Lung (tissue), 11 donors: ENCODE measurements at regions not wholly inside any gene's neighbourhood (a gene's known extent, or its start where the extent isn't known, plus 50 kb on each side); places are given as distances from the start of the nearest gene placed in this dataset.
A peak's percentile ranks its signal among the peaks of the same experiment; 100 is the strongest.

Experiments
- ATAC-seq: fragments of 200-7000 bp; cut with Tn5 transposase; one replicate; pipeline ENCODE4 v1.9.1; 2020; ENCODE audit warnings: moderate number of reproducible peaks; ENCODE audit not compliant: insufficient read depth, low FRiP score
- DNase-seq, 3 donors: peaks; one replicate each; pipeline ENCODE4 v3.0.0-alpha.2; 2013 to 2017
- H3K27ac ChIP-seq, 2 donors: one replicate each; pipeline ENCODE4 v1.5.1; 2013; ENCODE audit warnings: mild to moderate bottlenecking in 2 of 2, moderate library complexity in 2 of 2, control low read depth in 1 of 2, inconsistent platforms in 1 of 2, low read depth in 1 of 2, low read length in 1 of 2
- H3K27me3 ChIP-seq, 3 donors: one replicate each; pipeline ENCODE4 v1.5.1; 2013; ENCODE audit warnings: low read length in 2 of 3; ENCODE audit not compliant: control insufficient read depth in 3 of 3, insufficient read depth in 3 of 3
- H3K36me3 ChIP-seq, 4 donors: one replicate each; pipeline ENCODE4 v1.5.1; 2013; ENCODE audit warnings: low read length in 4 of 4, mild to moderate bottlenecking in 1 of 4, moderate library complexity in 1 of 4; ENCODE audit not compliant: control insufficient read depth in 4 of 4, insufficient read depth in 4 of 4
- H3K4me1 ChIP-seq, 5 donors: one replicate each; pipeline ENCODE4 v1.5.1; 2013; ENCODE audit warnings: low read length in 5 of 5, mild to moderate bottlenecking in 2 of 5, moderate library complexity in 1 of 5; ENCODE audit not compliant: control insufficient read depth in 5 of 5, insufficient read depth in 5 of 5
- H3K4me3 ChIP-seq: one replicate; pipeline ENCODE4 v1.5.1; 2013; ENCODE audit warnings: mild to moderate bottlenecking, control low read depth, moderate library complexity
- H3K9ac ChIP-seq, 2 donors: one replicate each; pipeline ENCODE4 v1.5.1; 2013; ENCODE audit warnings: low read length in 2 of 2, control low read depth in 1 of 2; ENCODE audit not compliant: insufficient read depth in 1 of 2
- H3K9me3 ChIP-seq, 4 donors: one replicate each; pipeline ENCODE4 v1.5.1; 2013; ENCODE audit warnings: low read length in 3 of 4, mild to moderate bottlenecking in 1 of 4, moderate library complexity in 1 of 4; ENCODE audit not compliant: control insufficient read depth in 4 of 4, insufficient read depth in 3 of 4
- WGBS, 2 donors: extraction: QIAGEN DNeasy Blood & Tissue Kit; methylation state at CpG; one replicate each; pipeline ENCODE4 v1.1.7; 2013; 5-methylcytosine and 5-hydroxymethylcytosine counted together
- TF ChIP-seq, protein P1 (sequence below): IDR thresholded peaks from 2 replicates; pipeline ENCODE4 v1.5.1; 2012; ENCODE audit warnings: mild to moderate bottlenecking; ENCODE audit errors: control extremely low read depth, extremely low read depth
- donor health status: control.
- donor health status: control.
- donor health status: Bipolar disorder and iron deficiency.
- donor health status: healthy.
- donor health status: DM: yes; HTN: yes; CAD: no.

DNA sequence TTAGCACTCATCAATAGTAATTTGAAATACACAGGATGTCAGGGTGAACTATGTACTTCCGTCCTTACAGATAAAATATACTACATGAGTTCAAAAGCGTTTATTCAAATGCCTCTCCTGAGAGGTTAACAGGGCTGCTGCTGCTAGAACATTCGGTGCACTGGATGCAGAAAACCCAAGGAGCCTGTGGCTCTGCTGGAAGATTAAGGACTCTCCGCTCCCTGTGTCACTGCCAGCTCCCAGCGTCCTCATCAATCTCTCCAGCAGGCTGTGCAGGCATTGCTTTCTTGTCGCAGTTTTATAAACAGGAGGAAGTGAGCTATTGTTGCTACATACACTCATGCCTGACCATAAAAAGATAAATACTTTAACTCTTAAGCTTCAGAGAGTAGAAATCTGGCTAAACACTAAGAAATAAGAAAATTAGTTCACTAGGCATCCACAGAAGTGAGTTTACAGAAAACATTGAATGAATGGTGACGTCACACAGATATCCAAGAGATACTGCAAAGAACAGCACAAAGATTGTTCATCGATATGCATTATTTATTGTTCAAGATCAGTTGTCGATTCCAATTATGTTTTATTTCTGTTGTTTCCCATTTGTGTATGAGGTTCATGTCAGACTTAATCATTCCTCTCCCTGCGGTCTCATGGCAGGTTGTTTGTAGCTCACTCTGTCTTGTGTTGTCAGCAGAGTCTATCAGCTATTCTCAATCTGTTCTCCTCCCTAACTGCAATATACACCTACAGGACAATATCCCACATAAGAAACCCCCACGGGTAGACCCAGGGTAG is 127.9 kb upstream of the MON1B start:
- Histone ChIP-seq H3K4me3 (no peak overlapping the region), H3K9ac (peak overlapping the region in 1 of 2 donors; percentile 42), H3K36me3 (no peaks in the 10 kb centered on the region), H3K27me3 (no peaks in the 10 kb centered on the region), H3K9me3 (no peaks in the 10 kb centered on the region), H3K4me1 (peaks cover 0 to 45% (median 9%) of the 10 kb centered on the region in 5 donors), H3K27ac (no peak overlapping the region)
- WGBS, 2 donors, result 34 to 40% methylated on average over 11 of the region's 11 CpGs
- DNase-seq (peak; percentile 35 to 74 (median 68)), ATAC-seq (no peak)
- TF ChIP-seq, protein P1, sequence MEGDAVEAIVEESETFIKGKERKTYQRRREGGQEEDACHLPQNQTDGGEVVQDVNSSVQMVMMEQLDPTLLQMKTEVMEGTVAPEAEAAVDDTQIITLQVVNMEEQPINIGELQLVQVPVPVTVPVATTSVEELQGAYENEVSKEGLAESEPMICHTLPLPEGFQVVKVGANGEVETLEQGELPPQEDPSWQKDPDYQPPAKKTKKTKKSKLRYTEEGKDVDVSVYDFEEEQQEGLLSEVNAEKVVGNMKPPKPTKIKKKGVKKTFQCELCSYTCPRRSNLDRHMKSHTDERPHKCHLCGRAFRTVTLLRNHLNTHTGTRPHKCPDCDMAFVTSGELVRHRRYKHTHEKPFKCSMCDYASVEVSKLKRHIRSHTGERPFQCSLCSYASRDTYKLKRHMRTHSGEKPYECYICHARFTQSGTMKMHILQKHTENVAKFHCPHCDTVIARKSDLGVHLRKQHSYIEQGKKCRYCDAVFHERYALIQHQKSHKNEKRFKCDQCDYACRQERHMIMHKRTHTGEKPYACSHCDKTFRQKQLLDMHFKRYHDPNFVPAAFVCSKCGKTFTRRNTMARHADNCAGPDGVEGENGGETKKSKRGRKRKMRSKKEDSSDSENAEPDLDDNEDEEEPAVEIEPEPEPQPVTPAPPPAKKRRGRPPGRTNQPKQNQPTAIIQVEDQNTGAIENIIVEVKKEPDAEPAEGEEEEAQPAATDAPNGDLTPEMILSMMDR, result no peak

DNA sequence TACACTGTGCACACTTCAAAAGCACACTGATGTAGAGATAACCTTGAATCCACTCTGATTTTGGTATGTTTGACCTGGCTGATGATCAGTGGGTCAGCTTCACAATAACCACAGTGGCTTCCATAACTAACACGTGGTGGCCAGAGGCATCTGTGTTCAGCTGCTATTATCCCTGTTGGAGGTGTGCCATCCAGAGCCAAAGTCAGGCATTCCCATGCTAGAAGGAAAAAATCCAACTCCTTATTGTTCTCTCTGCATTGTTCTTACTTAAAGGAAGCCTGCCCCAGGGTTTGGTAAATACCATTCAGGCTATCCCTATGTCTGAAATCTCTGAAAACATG is 127.3 kb upstream of the MON1B start:
- Histone ChIP-seq H3K4me3 (no peak overlapping the region), H3K27me3 (no peaks in the 10 kb centered on the region), H3K4me1 (peaks cover 0 to 40% (median 9%) of the 10 kb centered on the region in 5 donors), H3K9me3 (no peaks in the 10 kb centered on the region), H3K36me3 (no peaks in the 10 kb centered on the region), H3K27ac (no peak overlapping the region), H3K9ac (no peak overlapping the region)
- TF ChIP-seq, protein P1, result no peak
- DNase-seq, result peak in 2 of 3 donors; percentile 31
- ATAC-seq, result no peak
- 13 to 41% methylated on average over 1 of the region's 1 CpG for WGBS, 2 donors

DNA sequence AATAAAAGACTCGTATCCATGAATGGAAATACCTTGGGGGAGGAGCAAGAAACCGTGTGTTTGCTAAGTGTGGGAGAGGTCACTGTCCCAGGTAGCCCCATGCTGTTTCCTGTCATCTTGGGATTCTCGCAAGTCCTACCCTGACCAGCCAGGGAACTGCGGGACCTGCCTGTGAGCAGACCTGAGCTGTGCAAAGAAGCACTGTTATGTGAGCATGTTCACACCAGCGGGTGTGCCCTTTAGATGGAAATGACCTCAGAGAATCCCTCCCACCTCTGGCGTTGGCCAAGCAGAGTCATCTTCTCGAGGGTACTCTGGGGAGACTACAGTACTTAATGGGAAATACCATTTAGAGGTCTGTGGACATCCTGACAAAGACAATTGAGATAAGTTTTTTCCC is 127.0 kb upstream of the MON1B start:
- TF ChIP-seq, protein P1, result no peak
- WGBS, 2 donors, result 62 to 71% methylated on average over 7 of the region's 7 CpGs
- ATAC-seq, result no peak
- no peak overlapping the region for H3K9ac ChIP-seq
- H3K4me1 ChIP-seq, result peaks cover 0 to 36% (median 9%) of the 10 kb centered on the region in 5 donors
- no peaks in the 10 kb centered on the region for H3K9me3 ChIP-seq
- no peak overlapping the region for H3K27ac ChIP-seq
- no peaks in the 10 kb centered on the region for H3K36me3 ChIP-seq
- H3K27me3 ChIP-seq, result no peaks in the 10 kb centered on the region
- H3K4me3 ChIP-seq, result no peak overlapping the region
- DNase-seq, result no peak
